IMR-90 (cell line): ENCODE measurements at regions not wholly inside any gene's neighbourhood (a gene's known extent, or its start where the extent isn't known, plus 50 kb on each side); places are given as distances from the start of the nearest gene placed in this dataset.

Experiments
- ATAC-seq: fragments of 200-7000 bp; cut with Tn5 transposase; 2 replicates; pipeline ENCODE4 v1.9.1; 2020; ENCODE audit warnings: low read depth, mild to moderate bottlenecking, moderate library complexity
- BruUV-seq: library from RNA; stranded (reverse); fragments of 400-500 nt; replicated peaks from 2 replicates; lab custom pipeline; 2021; lab: Mats Ljungman, UMichigan
- CTCF ChIA-PET: fragments of 300-600 bp; formaldehyde crosslinking; extraction: SDS; loops from one replicate; lab custom pipeline; 2021; ENCODE audit warnings: antibody characterized with exemption; lab: Yijun Ruan, JAX
- POLR2A ChIA-PET: fragments of 300-600 bp; sonication (Branson Sonifier 250); formaldehyde crosslinking; loops from one replicate; lab custom pipeline; 2022; ENCODE audit warnings: antibody characterized with exemption; ENCODE audit not compliant: unreplicated experiment; lab: Charles Lee
- DNase-seq: peaks from one replicate; pipeline ENCODE4 v3.0.0; 2013
- H2AFZ ChIP-seq: replicated peaks from 2 replicates; pipeline ENCODE3; 2013; ENCODE audit warnings: low read length, mild to moderate bottlenecking; ENCODE audit not compliant: poor library complexity
- H2AK5ac ChIP-seq: 2 replicates; pipeline ENCODE4 v1.6.1; 2013; ENCODE audit warnings: low read depth, low read length, inconsistent platforms
- H2AK9ac ChIP-seq: replicated peaks from 2 replicates; pipeline ENCODE3; 2013; ENCODE audit warnings: mild to moderate bottlenecking, low read depth, low read length, moderate library complexity; ENCODE audit not compliant: poor library complexity
- H2BK120ac ChIP-seq: 2 replicates; pipeline ENCODE4 v1.6.1; 2013; ENCODE audit warnings: low read depth, low read length, inconsistent platforms
- H2BK15ac ChIP-seq: 3 replicates; pipeline ENCODE4 v1.6.1; 2013; ENCODE audit warnings: low read depth, low read length, inconsistent platforms
- H2BK20ac ChIP-seq: 2 replicates; pipeline ENCODE4 v1.6.1; 2013; ENCODE audit warnings: low read depth, mild to moderate bottlenecking, inconsistent platforms, low read length, moderate library complexity
- H2BK5ac ChIP-seq: 2 replicates; pipeline ENCODE4 v1.6.1; 2013; ENCODE audit warnings: mild to moderate bottlenecking, low read depth, low read length, inconsistent platforms; ENCODE audit not compliant: poor library complexity, severe bottlenecking
- H3K14ac ChIP-seq: replicated peaks from 2 replicates; pipeline ENCODE4 v1.6.1; 2013; ENCODE audit warnings: low read depth, low read length, inconsistent platforms
- H3K18ac ChIP-seq: 2 replicates; pipeline ENCODE4 v1.6.1; 2013; ENCODE audit warnings: low read depth, low read length, control low read depth
- H3K23ac ChIP-seq: 2 replicates; pipeline ENCODE4 v1.6.1; 2013; ENCODE audit warnings: low read depth, low read length, inconsistent platforms
- H3K27ac ChIP-seq: 2 replicates; pipeline ENCODE4 v1.5.1; 2013; ENCODE audit warnings: mild to moderate bottlenecking, control low read depth, low read length; ENCODE audit not compliant: insufficient read depth
- H3K27me3 ChIP-seq: 2 replicates; pipeline ENCODE4 v1.6.1; 2013; ENCODE audit warnings: low read length; ENCODE audit not compliant: control insufficient read depth, insufficient read depth
- H3K36me3 ChIP-seq: 2 replicates; pipeline ENCODE4 v1.6.1; 2013; ENCODE audit warnings: low read length, mixed read lengths; ENCODE audit not compliant: control insufficient read depth, insufficient read depth
- H3K4ac ChIP-seq: 2 replicates; pipeline ENCODE4 v1.6.1; 2013; ENCODE audit warnings: low read depth, low read length, inconsistent platforms
- H3K4me1 ChIP-seq: 2 replicates; pipeline ENCODE4 v1.6.1; 2013; ENCODE audit warnings: low read length, mixed read lengths; ENCODE audit not compliant: control insufficient read depth, insufficient read depth
- H3K4me2 ChIP-seq: 2 replicates; pipeline ENCODE4 v1.6.1; 2013; ENCODE audit warnings: low read depth, mild to moderate bottlenecking, control low read depth, low read length, moderate library complexity
- H3K4me3 ChIP-seq: 2 replicates; pipeline ENCODE4 v1.5.1; 2013; ENCODE audit warnings: low read depth, mild to moderate bottlenecking, control low read depth, low read length, moderate library complexity; ENCODE audit not compliant: insufficient read depth
- H3K56ac ChIP-seq: 2 replicates; pipeline ENCODE4 v1.6.1; 2013; ENCODE audit warnings: low read length, inconsistent platforms; ENCODE audit not compliant: insufficient read depth; ENCODE audit errors: extremely low read depth
- H3K79me1 ChIP-seq, 2 experiments: 2 replicates each; pipeline ENCODE4 v1.6.1; 2013; ENCODE audit warnings: low read length in 2 of 2, inconsistent platforms in 1 of 2, low read depth in 1 of 2
- H3K9ac ChIP-seq: 2 replicates; pipeline ENCODE4 v1.6.1; 2013; ENCODE audit warnings: low read depth, low read length, control low read depth
- H3K9me1 ChIP-seq: 2 replicates; pipeline ENCODE4 v1.6.1; 2013; ENCODE audit warnings: low read length, inconsistent platforms; ENCODE audit not compliant: insufficient read depth
- H3K9me3 ChIP-seq: 2 replicates; pipeline ENCODE4 v1.6.1; 2013; ENCODE audit warnings: low read length; ENCODE audit not compliant: control insufficient read depth, insufficient read depth
- H4K20me1 ChIP-seq: 2 replicates; pipeline ENCODE4 v1.6.1; 2013; ENCODE audit warnings: low read length, inconsistent platforms; ENCODE audit not compliant: insufficient read depth
- H4K5ac ChIP-seq: 2 replicates; pipeline ENCODE4 v1.6.1; 2013; ENCODE audit warnings: mild to moderate bottlenecking, low read depth, low read length, control low read depth
- H4K8ac ChIP-seq, 2 experiments: 2 replicates each; pipeline ENCODE4 v1.6.1; 2013; ENCODE audit warnings: low read depth in 2 of 2, low read length in 2 of 2, control low read depth in 1 of 2, inconsistent platforms in 1 of 2
- H4K91ac ChIP-seq: 2 replicates; pipeline ENCODE4 v1.6.1; 2013; ENCODE audit warnings: low read depth, low read length, inconsistent platforms; ENCODE audit not compliant: insufficient read depth
- MXI1 ChIP-seq: IDR thresholded peaks from 2 replicates; pipeline ENCODE4 v1.6.1; 2012; ENCODE audit warnings: low read depth, mild to moderate bottlenecking, low read length, moderate library complexity, borderline replicate concordance
- WGBS, 2 experiments: methylation state at CpG; one replicate each; pipeline versions ENCODE4 v1.1.5 to v1.1.7; 2013; ENCODE audit warnings: missing lambda C conversion rate in 2 of 2; ENCODE audit not compliant: insufficient read length in 1 of 2; ENCODE audit errors: extremely low coverage in 2 of 2; 5-methylcytosine and 5-hydroxymethylcytosine counted together
- dilution Hi-C: fragments of 300-500 bp; cut with HindIII; formaldehyde crosslinking; loops from one replicate; pipeline ENCODE4 v1.14.3; 2018; ENCODE audit warnings: low sequenced_read_pairs; ENCODE audit not compliant: unreplicated experiment
- in situ Hi-C: fragments of 300-500 bp; cut with MboI; formaldehyde crosslinking; loops from 3 replicates; pipeline ENCODE4 v1.14.3; 2019; ENCODE audit warnings: low sequenced_read_pairs, inconsistent platforms, mixed read lengths
- intact Hi-C: fragments of 100-400 bp; cut with micrococcal nuclease; formaldehyde crosslinking; loops from 2 replicates; pipeline ENCODE4 v1.10.0; 2022
- TF ChIP-seq, protein P1 (sequence below): conservative IDR thresholded peaks from 2 replicates; pipeline ENCODE4 v1.5.1; 2012; ENCODE audit warnings: mild to moderate bottlenecking, low read depth, low read length, improper control_type of control experiment

DNA sequence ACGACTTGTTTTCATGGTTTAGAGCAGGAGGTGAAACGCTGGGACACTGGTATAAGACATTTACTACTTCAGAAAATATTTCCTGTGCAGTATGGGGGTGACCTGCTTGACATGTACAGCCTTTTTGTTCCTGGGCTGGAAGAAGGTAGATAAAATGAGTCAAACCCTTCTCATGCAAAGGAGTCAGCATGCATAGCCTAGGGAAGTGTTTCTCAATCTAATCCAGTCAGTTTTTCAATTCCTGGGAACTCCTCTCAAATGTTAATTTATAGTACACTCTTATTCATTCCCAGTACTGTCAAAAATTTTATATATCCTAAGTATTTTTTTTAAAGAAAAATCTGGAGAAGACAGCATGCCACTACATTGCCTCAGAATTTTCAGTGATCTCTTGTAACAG lies 154.7 kb upstream of the GUCY1A2 start:
- peaks cover 15% of the 10 kb centered on the region for H3K9me3 ChIP-seq
- CTCF ChIA-PET = no interaction called here
- no peak overlapping the region for H4K91ac ChIP-seq
- no peak overlapping the region for H3K27ac ChIP-seq
- POLR2A ChIA-PET = no interaction called here
- no peak overlapping the region for H3K4me2 ChIP-seq
- ATAC-seq = no peak
- no peak overlapping the region for H2AK5ac ChIP-seq
- H3K4me1 ChIP-seq = no peaks in the 10 kb centered on the region
- H2AK9ac ChIP-seq = no peak overlapping the region
- intact Hi-C loops (no loop called here), dilution Hi-C loops (no loop called here), in situ Hi-C loops (no loop called here)
- no peak overlapping the region for H3K9ac ChIP-seq
- no peak overlapping the region for H3K23ac ChIP-seq
- H3K4ac ChIP-seq = no peak overlapping the region
- no peak for TF ChIP-seq MXI1
- TF ChIP-seq, protein P1, sequence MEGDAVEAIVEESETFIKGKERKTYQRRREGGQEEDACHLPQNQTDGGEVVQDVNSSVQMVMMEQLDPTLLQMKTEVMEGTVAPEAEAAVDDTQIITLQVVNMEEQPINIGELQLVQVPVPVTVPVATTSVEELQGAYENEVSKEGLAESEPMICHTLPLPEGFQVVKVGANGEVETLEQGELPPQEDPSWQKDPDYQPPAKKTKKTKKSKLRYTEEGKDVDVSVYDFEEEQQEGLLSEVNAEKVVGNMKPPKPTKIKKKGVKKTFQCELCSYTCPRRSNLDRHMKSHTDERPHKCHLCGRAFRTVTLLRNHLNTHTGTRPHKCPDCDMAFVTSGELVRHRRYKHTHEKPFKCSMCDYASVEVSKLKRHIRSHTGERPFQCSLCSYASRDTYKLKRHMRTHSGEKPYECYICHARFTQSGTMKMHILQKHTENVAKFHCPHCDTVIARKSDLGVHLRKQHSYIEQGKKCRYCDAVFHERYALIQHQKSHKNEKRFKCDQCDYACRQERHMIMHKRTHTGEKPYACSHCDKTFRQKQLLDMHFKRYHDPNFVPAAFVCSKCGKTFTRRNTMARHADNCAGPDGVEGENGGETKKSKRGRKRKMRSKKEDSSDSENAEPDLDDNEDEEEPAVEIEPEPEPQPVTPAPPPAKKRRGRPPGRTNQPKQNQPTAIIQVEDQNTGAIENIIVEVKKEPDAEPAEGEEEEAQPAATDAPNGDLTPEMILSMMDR = no peak
- no peaks in the 10 kb centered on the region for H3K36me3 ChIP-seq
- no peak overlapping the region for H3K4me3 ChIP-seq
- no peak overlapping the region for H2BK120ac ChIP-seq
- no peak overlapping the region for H2BK15ac ChIP-seq
- no peak overlapping the region for H3K18ac ChIP-seq
- H4K8ac ChIP-seq = no peak overlapping the region
- BruUV-seq = no TSS peak
- no peaks in the 10 kb centered on the region for H3K79me1 ChIP-seq
- WGBS, 2 experiments = no CpG with 5 or more reads among the region's 2 CpGs
- no peak overlapping the region for H2BK20ac ChIP-seq
- H4K20me1 ChIP-seq = no peaks in the 10 kb centered on the region
- H3K56ac ChIP-seq = no peak overlapping the region
- H3K9me1 ChIP-seq = no peaks in the 10 kb centered on the region
- no peak overlapping the region for H3K14ac ChIP-seq
- H2BK5ac ChIP-seq = no peak overlapping the region
- DNase-seq = no peak
- no peak overlapping the region for H2AFZ ChIP-seq
- H4K5ac ChIP-seq = no peak overlapping the region
- H3K27me3 ChIP-seq = no peaks in the 10 kb centered on the region
